NCI-H2081 (cell line): ENCODE measurements at regions not wholly inside any gene's neighbourhood (a gene's known extent, or its start where the extent isn't known, plus 50 kb on each side); places are given as distances from the start of the nearest gene placed in this dataset.

Source experiments
- DNase-seq, 2 experiments: peaks; one replicate each; lab custom pipeline; 2025; lab: John Stamatoyannopoulos, UW

DNA sequence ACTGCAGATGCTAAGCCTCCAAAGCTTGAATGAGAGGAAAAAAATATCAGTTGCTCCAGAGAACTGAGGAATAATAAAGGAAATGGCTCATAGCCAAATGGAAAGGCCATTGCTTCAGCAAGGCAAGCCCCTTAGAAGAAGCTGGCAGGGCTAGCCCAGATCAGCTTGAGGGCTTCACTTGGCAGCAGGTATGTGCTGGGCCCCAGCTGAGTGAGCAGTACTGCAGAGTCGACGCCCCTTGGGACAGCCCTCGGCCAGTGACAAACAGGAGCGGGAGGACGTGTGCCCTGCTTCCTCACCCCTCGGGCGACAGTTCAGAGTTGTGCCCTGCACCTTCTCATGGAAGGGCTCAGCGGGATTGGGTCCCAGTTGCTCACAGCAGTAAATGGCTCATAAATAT is 1031.2 kb upstream of the TMEM132C start:
- no peak for DNase-seq

DNA sequence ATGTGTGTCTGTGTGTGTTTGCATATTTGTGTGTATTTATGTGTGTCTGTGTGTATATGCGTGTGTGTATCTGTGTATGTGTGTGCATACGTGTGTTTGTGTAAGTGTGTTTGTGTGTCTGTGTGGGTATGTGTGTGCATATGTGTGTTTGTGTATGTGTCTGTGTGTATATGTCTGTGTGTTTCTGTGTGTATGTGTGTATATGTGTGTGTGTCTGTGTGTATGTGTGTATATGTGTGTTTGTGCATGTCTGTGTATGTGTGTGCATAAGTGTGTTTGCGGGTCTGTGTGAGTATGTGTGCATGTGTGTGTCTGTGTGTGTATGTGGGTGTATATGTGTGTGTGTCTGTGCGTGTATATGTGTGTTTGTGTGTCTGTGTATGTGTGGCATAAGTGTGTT is 1030.5 kb upstream of the TMEM132C start:
- DNase-seq: no peak

DNA sequence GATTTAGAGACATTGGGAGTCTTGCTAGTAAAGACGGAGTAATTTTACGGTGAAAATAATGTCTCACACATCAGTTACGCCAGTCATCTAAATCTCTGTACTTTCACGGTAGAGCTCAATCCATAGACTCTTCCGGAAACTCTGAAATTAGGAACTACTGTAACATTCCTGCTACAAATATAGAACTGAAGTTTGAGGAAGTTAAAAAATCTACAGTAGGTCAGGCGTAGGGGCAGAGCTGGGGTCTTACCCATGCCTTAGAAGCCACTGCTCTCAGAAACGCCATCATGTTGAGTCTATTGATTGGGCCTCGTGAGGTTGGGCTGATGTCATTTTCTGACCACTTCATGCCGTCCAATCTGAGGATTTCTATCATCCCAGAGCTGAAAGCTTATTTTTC is 1029.8 kb upstream of the TMEM132C start:
- no peak for DNase-seq

DNA sequence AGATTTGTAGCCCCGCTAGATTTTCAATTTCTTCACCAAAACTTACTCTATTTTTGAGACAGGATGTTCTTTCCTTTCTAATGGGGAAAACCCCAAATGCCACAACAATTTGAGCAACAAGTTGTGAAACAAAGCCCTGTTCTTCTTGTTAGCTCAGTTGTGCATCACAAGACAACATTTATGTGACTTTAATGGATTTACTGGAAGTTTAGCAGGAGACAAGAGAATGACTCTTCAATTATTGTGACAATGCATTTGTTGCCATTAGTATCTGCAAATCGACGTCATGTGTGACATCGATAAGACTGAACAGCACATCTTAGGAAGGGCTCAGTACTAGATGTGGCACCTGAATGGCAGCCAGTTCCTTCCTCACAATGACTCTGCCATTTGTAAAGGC is 1028.9 kb upstream of the TMEM132C start:
- no peak for DNase-seq

DNA sequence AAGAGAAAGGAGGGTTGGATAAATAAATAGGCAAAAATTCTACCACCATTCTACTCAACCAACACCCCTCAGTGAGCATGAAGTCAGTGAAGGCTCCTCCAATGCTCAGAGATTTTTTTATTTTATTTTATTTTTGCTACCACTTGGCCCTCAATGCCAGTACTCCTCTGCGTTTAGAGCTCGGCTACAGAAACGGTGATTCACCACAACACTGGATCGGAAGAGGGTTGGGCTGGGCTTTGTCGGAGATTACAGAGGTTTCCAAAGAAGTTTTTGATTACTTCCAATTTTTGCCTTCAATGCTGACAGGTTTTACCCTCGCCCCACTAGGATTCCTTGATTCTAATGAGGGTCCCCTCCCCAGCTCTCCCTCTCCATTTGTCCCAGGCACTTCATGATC is 1027.2 kb upstream of the TMEM132C start:
- DNase-seq: no peak

DNA sequence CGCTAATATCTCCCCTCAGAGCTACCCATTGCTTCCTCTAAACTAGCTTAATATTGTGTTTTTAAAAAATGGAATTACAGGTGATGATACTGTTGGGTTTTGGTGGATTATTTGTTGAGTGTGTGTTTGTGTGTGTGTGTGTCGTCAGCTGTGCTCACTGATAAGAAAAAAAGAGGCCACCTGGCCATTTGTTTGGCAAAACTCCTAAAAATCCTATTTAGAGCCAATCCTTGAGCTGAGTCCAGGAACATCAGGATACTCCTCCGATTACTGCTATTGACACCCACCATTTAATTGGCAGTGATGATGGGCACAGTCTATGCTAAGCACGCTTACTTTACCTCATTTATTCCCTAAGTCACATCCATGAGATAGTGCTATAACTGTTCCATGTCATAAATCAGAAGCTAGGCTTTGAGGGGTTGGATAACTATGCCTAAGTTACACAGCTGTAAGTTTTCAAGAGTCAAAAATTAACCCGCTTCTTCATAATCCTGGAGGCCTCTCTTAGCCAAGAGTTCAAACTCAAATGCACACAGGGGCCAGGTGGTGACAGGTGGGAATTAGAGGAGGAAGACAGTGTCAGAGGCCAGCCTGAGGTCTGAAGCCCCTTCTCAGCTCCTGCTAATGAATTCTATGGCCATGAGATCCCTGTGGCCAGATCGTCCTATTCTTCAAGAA is 1026.6 kb upstream of the TMEM132C start:
- peak in 1 of 2 experiments; percentile 23 for DNase-seq

DNA sequence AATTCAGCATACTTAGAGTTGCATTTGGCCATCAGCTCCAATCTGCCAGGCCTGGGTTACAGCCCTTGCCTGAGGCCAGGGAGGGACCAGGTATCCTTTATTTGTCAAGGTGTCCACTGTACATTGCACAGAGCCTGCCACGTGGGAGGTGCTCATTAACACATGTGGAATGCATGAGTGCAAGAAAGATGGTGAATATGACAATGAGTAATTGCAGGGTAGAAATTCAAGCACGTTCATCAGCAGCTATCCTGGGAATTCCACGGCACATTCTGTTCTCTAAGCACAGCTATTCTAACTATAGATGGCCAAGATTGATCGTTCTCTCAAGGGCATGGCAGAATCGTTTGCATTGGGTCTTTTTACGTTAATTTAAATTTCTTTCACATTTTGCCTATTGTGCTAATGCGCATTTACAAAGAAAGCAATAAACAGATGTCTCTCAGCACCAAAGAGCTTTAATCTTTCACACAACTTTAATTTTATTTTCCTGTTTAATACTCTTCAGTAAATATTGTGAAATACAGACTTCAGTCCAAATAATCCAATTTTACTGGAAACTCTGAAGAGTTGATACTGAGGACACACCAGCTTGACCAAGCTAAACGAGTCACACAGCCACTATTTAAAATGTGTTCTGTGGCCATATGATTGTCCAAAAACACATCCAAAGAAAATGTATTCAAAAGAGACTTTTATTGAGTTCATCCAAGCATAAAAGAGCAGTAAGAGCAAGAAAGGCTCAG is 1025.7 kb upstream of the TMEM132C start:
- no peak for DNase-seq

DNA sequence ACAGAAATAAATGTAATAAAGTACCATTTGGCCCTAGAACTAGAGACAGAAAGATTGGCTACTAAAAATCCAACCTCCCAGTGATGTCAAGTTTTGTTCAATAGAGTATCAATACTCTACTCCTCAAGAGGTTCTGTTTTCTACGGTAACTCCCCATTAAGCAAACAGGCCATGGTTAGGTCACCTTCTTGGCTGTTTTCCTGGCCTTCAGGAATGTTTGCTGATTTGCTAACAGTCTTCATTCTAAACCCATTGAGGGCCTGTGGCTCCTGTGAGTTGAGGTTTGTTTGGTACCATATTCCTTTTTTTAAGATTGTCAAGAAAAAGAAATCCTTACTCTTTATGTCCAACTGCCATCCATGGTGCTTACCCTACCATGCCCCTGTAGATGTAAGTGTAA is 1022.0 kb upstream of the TMEM132C start:
- DNase-seq: no peak

DNA sequence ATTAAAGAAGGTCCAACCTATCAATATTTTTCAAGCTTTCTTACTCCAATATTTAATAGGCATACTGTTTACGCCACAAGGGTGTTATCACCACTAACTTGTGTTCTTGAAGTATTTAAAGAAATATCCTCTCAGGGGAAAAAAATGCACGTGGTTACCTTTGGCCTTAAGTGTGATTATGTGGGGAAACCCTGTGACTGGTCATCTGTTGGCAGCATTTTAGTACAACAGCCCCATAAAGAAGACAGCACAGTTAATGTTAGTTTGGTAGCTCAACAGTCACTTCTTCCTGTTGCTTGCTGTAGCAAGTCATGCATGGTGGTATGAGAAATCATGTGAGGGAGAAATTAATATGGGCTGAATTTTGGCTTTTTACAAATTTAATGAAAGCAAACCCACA is 1021.5 kb upstream of the TMEM132C start:
- DNase-seq: no peak

DNA sequence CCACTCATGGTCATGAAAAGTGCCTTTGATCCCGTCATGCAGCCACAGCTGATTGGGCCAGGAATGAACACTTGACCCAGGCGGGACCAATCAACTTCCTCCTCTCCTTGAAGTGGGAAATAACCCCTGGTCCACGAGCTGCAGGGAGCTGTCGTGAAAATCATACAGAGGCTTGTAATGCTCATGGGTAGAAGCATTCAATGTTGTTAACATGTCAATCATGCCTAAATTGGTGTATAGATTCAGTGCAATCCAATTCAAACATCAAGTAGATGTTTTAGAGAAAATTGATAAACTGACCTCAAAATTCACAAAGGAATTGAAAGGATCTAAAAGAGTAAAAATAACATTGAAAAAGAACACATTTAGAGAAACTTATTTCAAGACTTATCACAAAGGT is 1019.0 kb upstream of the TMEM132C start:
- DNase-seq: no peak

DNA sequence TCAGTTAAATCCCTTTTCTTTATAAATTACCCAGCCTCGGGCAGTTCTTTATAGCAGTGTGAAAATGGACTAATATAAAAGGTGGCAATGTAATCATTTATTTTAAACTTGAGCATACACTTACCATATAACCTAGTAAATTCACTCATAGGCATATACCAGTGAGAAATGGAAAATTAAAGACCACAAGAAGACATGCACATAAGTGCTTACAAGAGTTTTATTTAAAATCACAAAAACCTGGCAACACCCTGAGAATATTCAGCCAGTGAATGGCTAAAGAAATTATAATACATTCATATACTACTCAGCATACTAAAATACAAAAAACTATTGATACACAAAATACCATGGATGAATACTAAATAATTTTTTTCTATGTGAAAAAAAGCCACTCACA is 1017.5 kb upstream of the TMEM132C start:
- no peak for DNase-seq

DNA sequence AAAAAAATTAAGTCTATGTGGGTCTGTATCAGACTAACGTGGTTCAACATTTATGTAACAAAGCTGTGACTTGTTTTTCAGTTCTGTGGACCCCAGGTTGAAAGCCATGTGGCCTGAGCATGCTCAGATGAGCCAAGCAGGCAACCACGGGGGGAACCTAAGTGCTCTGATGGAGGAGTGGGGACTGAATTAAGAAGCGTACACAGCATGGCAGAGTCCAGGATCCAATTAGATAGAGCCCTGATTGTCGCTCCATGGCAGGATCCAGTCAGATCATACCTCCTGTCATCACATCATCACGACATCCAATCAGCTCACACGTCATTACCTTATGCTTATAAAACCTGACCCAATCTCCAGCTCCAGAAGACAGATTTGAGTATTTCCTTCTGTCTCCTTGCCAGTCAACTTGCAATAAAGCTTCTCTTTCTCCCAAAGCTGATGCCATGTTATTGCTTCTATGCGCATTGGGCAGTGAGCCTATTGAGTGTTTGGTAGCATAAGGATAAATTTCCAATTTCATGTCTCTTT is 1013.1 kb upstream of the TMEM132C start:
- DNase-seq: no peak

DNA sequence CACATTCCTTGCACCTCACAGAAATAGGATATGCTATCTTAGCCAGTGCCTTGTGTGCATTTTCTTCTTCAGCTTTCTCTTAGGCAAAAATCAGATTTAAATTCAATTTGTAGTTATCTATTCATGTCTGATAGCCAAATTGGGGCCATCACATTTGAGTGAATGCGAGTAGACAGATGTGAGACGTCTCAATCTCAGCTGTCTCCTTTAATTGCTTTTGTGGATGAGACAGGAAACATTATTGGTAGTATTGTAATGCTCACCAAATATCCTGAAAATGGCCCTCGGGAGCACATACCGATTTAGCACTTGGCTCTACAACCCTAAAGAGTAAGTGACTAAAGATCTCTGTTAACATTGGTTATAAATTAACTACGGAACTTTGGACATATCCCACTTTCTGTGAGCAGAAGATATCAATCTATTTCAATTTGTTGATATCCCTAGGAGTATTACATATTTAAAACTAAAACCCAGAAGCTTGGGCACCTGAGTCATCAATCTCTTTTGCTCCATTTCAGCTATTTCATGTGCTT is 1012.5 kb upstream of the TMEM132C start:
- no peak for DNase-seq

DNA sequence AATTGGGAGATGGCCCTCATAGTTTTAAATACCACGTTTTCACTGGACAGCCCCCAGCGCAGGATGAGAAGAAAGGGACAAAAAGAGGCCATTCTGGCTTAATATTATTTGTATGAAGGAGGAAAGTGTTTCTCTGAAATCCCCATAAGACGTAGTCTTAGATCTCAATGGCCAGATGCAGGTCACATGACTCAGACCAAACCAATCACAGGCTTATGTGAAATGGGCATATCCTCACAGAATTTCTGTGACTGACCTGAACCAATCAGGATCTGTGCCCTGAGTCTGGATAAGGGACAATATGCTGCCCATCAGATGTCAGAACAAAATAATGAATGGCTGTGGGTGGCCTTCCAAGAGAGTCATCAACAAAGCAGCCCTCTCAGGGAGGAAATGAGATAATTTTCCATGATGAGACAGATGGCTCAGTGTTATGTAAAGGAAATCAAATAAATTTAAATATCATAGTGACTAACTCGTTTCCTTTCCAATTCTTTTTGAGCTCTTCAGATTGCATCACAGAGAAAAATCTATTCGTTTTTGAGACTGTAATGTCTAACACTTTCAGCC is 1009.5 kb upstream of the TMEM132C start:
- DNase-seq: no peak

DNA sequence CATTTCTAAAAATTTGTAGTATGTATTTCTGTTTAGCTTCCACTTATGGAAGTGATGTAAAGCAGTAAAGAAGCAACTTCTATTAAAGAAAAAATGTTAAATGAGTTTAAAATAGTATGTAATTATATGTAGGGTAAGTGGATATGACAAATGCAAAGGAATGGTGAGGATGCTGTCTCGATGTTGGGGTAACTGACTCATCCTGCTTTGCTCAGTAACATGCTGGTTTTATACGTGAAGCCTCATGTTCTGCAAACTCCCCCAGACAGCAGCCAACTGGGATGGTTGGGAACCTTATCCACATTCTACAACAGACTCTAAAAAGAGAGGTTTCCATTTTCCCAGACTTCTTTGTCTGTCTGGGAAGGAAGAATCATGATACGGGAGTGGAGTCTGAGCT is 1006.4 kb upstream of the TMEM132C start:
- no peak for DNase-seq

DNA sequence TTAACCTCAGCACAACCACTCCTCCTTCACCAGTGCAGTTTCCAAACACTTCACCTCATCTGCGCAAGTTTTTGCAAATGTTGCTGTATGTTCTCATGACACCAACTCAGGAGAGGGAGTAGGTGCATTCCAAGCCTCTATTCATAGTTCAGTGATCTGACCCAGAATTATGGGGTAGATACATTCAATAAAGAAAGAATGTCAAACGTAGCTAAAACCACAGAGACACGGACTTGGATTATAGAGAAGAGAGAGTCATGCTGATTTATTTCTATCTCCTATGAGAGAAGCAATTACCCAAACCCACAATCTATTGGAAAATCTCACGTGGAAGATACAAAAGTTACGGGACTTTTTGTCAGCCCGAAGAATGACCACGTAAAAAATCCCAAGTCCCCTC is 1006.0 kb upstream of the TMEM132C start:
- DNase-seq: no peak

DNA sequence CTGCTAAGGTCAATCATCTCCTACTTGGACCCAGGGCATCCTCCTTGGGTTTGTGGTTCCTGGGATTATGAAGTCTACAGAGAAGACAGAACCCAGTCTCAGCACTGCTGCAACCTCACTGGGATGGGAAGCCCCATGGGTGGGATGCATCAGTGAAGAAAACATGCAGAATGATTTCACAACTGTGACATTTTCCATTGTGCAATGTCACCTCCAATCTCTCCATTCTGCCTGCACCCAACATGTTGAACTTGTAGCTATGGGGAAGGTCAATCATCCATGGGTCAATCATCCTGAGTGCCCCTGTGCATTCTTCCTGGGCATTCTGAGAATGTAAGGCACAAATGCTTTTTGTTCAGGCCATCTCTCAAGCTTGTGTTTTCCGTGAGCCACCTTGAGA is 1004.4 kb upstream of the TMEM132C start:
- DNase-seq: no peak

DNA sequence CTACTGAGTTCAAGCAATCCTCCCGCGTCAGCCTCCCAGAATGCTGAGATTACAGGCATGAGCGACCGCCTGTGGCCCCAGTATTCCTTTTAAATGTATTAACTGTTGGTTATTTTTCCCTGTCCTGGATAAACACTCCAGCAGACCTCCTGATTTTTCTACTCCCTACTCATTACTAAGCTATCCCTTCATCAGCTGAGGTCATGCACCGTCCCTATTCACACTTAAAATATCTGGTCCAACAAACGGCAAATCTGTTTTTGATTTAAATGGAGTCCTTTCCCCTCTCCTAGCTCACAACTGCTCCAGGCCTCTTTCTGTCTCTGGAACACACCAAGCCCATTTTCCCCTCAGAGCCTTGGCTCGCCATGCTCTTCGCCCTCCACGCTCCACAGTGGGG is 1003.3 kb upstream of the TMEM132C start:
- DNase-seq: no peak

DNA sequence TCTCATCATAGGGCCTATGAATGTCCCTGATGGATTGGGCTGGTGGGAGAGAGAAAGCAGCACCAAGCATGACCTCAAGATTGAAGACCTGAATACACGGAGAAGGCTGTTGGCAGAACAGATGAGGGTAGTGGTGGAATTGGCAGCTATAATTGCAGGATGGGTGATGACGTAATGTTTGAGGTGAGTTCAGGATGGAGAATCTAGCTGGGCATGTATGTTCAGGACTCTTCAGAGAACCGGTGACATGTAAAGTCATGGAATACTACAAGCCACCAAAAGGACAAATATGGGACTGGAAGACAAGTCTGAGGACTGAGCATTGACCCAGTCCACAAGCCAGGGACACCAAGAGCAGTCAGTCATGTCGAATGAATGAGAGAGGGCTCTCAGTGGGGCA is 999.8 kb upstream of the TMEM132C start:
- no peak for DNase-seq

DNA sequence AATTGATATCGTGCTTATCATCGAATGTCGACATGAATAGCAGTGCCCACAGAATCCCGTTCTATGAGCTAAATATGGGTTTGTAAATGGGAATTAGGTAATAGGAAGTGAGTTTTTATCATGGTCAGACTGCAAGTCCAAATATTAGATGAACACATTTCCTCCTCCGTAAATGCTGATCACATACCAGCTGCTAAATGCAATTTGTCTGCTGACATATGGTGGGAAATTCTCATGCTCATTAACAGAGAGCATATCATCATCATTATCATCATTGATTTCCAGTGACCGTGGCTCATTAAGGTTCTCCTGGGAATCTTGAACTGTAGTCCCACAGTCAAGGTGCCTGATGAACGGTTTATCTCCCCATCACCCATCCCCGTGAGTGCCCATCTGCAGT is 998.8 kb upstream of the TMEM132C start:
- no peak for DNase-seq

DNA sequence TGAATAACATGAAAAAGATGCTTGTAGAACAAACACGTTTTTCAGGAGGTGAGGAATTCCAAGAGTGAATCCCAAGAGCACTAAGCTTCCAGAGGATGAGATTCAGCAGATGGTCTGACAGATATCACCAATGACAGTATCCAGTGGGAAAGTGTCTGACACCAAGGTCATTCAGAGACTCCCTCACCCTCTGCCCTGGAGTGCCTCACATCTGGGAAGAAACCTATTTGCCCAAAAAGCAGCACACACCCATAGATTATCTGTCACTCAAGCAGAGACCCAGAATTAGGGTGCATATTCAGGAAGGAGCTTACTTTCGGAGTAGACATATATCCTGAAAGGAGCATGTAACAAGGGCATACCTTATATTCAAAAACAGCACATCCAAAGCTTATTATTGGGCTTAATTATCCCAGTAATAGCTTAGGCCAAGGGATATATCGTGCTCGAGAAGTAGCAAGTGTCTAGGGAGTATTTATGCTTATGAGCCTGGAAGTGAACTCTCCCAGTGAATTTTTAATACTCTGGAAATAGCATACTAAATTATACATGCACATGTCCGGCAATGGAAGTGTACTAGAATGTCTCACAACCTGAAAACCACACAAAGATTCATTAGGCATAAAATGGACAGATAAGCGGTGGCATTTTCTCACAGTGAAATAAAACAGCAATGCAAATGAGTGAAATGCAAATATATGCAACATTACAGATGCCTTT is 998.1 kb upstream of the TMEM132C start:
- no peak for DNase-seq

DNA sequence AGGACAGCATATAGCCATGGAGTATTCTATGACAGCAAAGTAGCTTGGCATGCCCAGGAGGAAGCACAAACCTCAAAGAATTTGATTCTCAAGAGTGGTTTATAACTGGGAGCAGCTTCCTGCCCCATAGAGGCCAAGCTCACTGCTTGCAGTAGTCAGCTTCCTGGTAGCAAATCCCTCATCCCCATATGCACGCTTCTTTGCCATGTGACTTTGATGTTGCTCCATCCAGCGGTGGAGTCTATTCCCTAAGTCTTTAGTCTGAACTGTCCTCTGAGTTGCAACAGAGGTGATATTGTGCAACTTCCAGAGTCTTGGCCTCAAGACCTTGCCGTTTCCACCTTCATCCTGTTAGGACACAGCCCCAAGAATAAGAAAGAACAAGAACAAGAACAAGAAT is 996.8 kb upstream of the TMEM132C start:
- no peak for DNase-seq
